HEK293 (cell line): ENCODE measurements at regions not wholly inside any gene's neighbourhood (a gene's known extent, or its start where the extent isn't known, plus 50 kb on each side); places are given as distances from the start of the nearest gene placed in this dataset.

ENCODE experiments used
- CTCF ChIA-PET: fragments of 350-600 bp; formaldehyde crosslinking; extraction: SDS; loops from one replicate; lab custom pipeline; 2021; ENCODE audit warnings: antibody characterized with exemption; lab: Yijun Ruan, JAX
- POLR2A ChIA-PET: fragments of 300-600 bp; formaldehyde crosslinking; extraction: SDS; loops from one replicate; lab custom pipeline; 2020; ENCODE audit warnings: antibody characterized with exemption, inconsistent platforms; lab: Yijun Ruan, JAX
- H3K27ac ChIP-seq: fragments of 200-500 bp; sonication (Bioruptor generic); 2 replicates; pipeline ENCODE4 v1.5.1; 2014; ENCODE audit warnings: low read depth, low read length, control low read depth, inconsistent platforms; ENCODE audit errors: extremely low read depth
- H3K36me3 ChIP-seq, 2 experiments: fragments of 200-500 bp in 1 of 2; sonication (Bioruptor generic) in 1 of 2; 1 replicate in 1 of 2; 2 replicates in 1 of 2; pipeline ENCODE4 v1.5.1; 2014 to 2017; ENCODE audit warnings: inconsistent platforms in 2 of 2, low read length in 2 of 2; ENCODE audit not compliant: control insufficient read depth in 2 of 2, insufficient read depth in 1 of 2
- H3K4me1 ChIP-seq: fragments of 200-500 bp; sonication (Bioruptor generic); 2 replicates; pipeline ENCODE4 v1.5.1; 2014; ENCODE audit warnings: mild to moderate bottlenecking, low read length, inconsistent platforms; ENCODE audit not compliant: control insufficient read depth, insufficient read depth
- H3K4me3 ChIP-seq: 2 replicates; pipeline ENCODE4 v1.5.1; 2011; ENCODE audit warnings: low read depth, mild to moderate bottlenecking, control low read depth, low read length, moderate library complexity
- H3K9me3 ChIP-seq: fragments of 200-500 bp; sonication (Bioruptor generic); 2 replicates; pipeline ENCODE4 v1.5.1; 2014; ENCODE audit warnings: low read depth, low read length, inconsistent platforms; ENCODE audit not compliant: control insufficient read depth, insufficient read depth
- BCL6B ChIP-seq: fragments of 450-650 bp; formaldehyde crosslinking; IDR thresholded peaks from 2 replicates; pipeline ENCODE4 v1.5.1; 2017; ENCODE audit warnings: missing biosample characterization, missing genetic modification characterization
- GLI2 ChIP-seq: fragments of 450-650 bp; formaldehyde crosslinking; IDR thresholded peaks from 2 replicates; pipeline ENCODE4; 2017; ENCODE audit warnings: missing biosample characterization, missing genetic modification characterization, low read depth, borderline replicate concordance
- KLF10 ChIP-seq: fragments of 450-650 bp; IDR thresholded peaks from 2 replicates; pipeline ENCODE4 v1.5.1; 2018; ENCODE audit warnings: missing biosample characterization, mild to moderate bottlenecking, missing genetic modification characterization
- SP2 ChIP-seq: fragments of 450-650 bp; formaldehyde crosslinking; IDR thresholded peaks from 2 replicates; pipeline ENCODE4 v1.5.1; 2016; ENCODE audit warnings: missing biosample characterization, missing genetic modification characterization
- YY1 ChIP-seq: fragments of 450-650 bp; formaldehyde crosslinking; IDR thresholded peaks from 2 replicates; pipeline ENCODE4 v1.5.1; 2018; ENCODE audit warnings: missing biosample characterization, missing genetic modification characterization
- ZBTB1 ChIP-seq: fragments of 450-650 bp; formaldehyde crosslinking; IDR thresholded peaks from 2 replicates; pipeline ENCODE4 v1.5.1; 2016; ENCODE audit warnings: missing biosample characterization, missing genetic modification characterization
- ZBTB20 ChIP-seq: fragments of 450-650 bp; formaldehyde crosslinking; IDR thresholded peaks from 2 replicates; pipeline ENCODE4 v1.5.1; 2016; ENCODE audit warnings: missing biosample characterization, missing genetic modification characterization
- ZBTB49 ChIP-seq: fragments of 450-650 bp; formaldehyde crosslinking; IDR thresholded peaks from 2 replicates; pipeline ENCODE4 v1.5.1; 2016; ENCODE audit warnings: missing biosample characterization, missing genetic modification characterization, low read depth
- ZFP37 ChIP-seq: fragments of 450-650 bp; formaldehyde crosslinking; IDR thresholded peaks from 2 replicates; pipeline ENCODE4 v1.5.1; 2016; ENCODE audit warnings: missing biosample characterization, missing genetic modification characterization
- ZNF121 ChIP-seq: fragments of 450-650 bp; formaldehyde crosslinking; IDR thresholded peaks from 2 replicates; pipeline ENCODE4 v1.5.1; 2016; ENCODE audit warnings: missing biosample characterization, missing genetic modification characterization
- ZNF2 ChIP-seq: fragments of 450-650 bp; formaldehyde crosslinking; IDR thresholded peaks from 2 replicates; pipeline ENCODE4 v1.5.1; 2016; ENCODE audit warnings: missing biosample characterization, missing genetic modification characterization
- ZNF292 ChIP-seq: fragments of 450-650 bp; formaldehyde crosslinking; IDR thresholded peaks from 2 replicates; pipeline ENCODE4 v1.5.1; 2016; ENCODE audit warnings: low read depth, missing biosample characterization, missing genetic modification characterization, borderline replicate concordance
- ZNF324 ChIP-seq: fragments of 450-650 bp; formaldehyde crosslinking; IDR thresholded peaks from 2 replicates; pipeline ENCODE4 v1.5.1; 2016; ENCODE audit warnings: missing biosample characterization, missing genetic modification characterization
- ZNF654 ChIP-seq: fragments of 450-650 bp; formaldehyde crosslinking; IDR thresholded peaks from 2 replicates; pipeline ENCODE4 v1.5.1; 2016; ENCODE audit warnings: low read depth, missing biosample characterization, missing genetic modification characterization
- ZXDB ChIP-seq: fragments of 450-650 bp; formaldehyde crosslinking; IDR thresholded peaks from 2 replicates; pipeline ENCODE4 v1.5.1; 2016; ENCODE audit warnings: missing biosample characterization, missing genetic modification characterization
- TF ChIP-seq, protein P1 (sequence below): fragments of 450-650 bp; formaldehyde crosslinking; IDR thresholded peaks from 2 replicates; pipeline ENCODE4 v1.5.1; 2017; ENCODE audit warnings: missing biosample characterization, missing genetic modification characterization
- TF ChIP-seq, protein P2 (sequence below): fragments of 450-650 bp; formaldehyde crosslinking; IDR thresholded peaks from 2 replicates; pipeline ENCODE4 v1.5.1; 2016; ENCODE audit warnings: missing biosample characterization, missing genetic modification characterization
- TF ChIP-seq, protein P3 (sequence below): fragments of 450-650 bp; formaldehyde crosslinking; IDR thresholded peaks from 2 replicates; pipeline ENCODE4 v1.5.1; 2016; ENCODE audit warnings: missing biosample characterization, missing genetic modification characterization
- TF ChIP-seq, protein P4 (sequence below): fragments of 450-650 bp; formaldehyde crosslinking; IDR thresholded peaks from 2 replicates; pipeline ENCODE4 v1.5.1; 2016; ENCODE audit warnings: missing biosample characterization, missing genetic modification characterization, low read depth

DNA sequence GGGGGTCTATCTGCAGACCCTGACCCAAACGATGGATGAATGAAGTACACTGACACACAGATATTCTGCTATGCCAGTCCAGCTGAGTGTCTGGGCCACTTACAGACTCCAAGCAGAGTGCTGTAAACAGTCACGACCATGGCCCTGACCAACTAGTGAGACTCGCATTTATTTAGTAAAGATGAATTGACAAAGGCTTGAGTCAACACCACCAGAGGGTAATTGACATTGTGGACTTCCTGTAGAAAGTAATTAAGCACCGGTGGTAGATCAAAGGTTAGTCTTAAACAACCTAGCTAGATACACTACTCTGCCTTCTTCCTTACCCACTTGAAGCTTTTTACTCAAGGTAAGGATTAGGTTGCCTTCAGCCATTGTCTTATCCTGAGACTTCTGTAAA, 63.4 kb upstream of the KPNA3 start:
- Histone ChIP-seq H3K4me1 (no peaks in the 10 kb centered on the region), H3K36me3 (no peaks in the 10 kb centered on the region), H3K27ac (no peak overlapping the region), H3K4me3 (no peak overlapping the region), H3K9me3 (no peaks in the 10 kb centered on the region)
- ChIA-PET CTCF (interaction anchor here (0.6 kb wide), 1 partner anchor 185 kb away, joined by 4 read pairs; no protein-coding TSS in a partner anchor), POLR2A (no interaction called here)
- no peak for TF ChIP-seq YY1 (tag by site-specific recombination)
- TF ChIP-seq, protein P1, sequence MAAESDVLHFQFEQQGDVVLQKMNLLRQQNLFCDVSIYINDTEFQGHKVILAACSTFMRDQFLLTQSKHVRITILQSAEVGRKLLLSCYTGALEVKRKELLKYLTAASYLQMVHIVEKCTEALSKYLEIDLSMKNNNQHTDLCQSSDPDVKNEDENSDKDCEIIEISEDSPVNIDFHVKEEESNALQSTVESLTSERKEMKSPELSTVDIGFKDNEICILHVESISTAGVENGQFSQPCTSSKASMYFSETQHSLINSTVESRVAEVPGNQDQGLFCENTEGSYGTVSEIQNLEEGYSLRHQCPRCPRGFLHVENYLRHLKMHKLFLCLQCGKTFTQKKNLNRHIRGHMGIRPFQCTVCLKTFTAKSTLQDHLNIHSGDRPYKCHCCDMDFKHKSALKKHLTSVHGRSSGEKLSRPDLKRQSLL (tag by site-specific recombination), result no peak
- no peak for TF ChIP-seq ZBTB49 (tag by site-specific recombination)
- TF ChIP-seq ZBTB1 (tag by site-specific recombination), result no peak
- no peak for TF ChIP-seq KLF10 (tag by site-specific recombination)
- no peak for TF ChIP-seq ZNF654 (tag by site-specific recombination)
- TF ChIP-seq, protein P2, sequence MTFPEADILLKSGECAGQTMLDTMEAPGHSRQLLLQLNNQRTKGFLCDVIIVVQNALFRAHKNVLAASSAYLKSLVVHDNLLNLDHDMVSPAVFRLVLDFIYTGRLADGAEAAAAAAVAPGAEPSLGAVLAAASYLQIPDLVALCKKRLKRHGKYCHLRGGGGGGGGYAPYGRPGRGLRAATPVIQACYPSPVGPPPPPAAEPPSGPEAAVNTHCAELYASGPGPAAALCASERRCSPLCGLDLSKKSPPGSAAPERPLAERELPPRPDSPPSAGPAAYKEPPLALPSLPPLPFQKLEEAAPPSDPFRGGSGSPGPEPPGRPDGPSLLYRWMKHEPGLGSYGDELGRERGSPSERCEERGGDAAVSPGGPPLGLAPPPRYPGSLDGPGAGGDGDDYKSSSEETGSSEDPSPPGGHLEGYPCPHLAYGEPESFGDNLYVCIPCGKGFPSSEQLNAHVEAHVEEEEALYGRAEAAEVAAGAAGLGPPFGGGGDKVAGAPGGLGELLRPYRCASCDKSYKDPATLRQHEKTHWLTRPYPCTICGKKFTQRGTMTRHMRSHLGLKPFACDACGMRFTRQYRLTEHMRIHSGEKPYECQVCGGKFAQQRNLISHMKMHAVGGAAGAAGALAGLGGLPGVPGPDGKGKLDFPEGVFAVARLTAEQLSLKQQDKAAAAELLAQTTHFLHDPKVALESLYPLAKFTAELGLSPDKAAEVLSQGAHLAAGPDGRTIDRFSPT (tag by site-specific recombination), result no peak
- TF ChIP-seq ZBTB20 (tag by site-specific recombination), result no peak
- TF ChIP-seq, protein P3, sequence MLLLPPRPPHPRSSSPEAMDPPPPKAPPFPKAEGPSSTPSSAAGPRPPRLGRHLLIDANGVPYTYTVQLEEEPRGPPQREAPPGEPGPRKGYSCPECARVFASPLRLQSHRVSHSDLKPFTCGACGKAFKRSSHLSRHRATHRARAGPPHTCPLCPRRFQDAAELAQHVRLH (tag by site-specific recombination), result no peak
- no peak for TF ChIP-seq ZXDB (tag by site-specific recombination)
- TF ChIP-seq ZNF2, result no peak
- no peak for TF ChIP-seq GLI2
- TF ChIP-seq, protein P4, sequence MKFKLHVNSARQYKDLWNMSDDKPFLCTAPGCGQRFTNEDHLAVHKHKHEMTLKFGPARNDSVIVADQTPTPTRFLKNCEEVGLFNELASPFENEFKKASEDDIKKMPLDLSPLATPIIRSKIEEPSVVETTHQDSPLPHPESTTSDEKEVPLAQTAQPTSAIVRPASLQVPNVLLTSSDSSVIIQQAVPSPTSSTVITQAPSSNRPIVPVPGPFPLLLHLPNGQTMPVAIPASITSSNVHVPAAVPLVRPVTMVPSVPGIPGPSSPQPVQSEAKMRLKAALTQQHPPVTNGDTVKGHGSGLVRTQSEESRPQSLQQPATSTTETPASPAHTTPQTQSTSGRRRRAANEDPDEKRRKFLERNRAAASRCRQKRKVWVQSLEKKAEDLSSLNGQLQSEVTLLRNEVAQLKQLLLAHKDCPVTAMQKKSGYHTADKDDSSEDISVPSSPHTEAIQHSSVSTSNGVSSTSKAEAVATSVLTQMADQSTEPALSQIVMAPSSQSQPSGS (tag by site-specific recombination), result no peak
- no peak for TF ChIP-seq ZNF292 (tag by site-specific recombination)
- TF ChIP-seq ZFP37 (tag by site-specific recombination), result no peak
- TF ChIP-seq ZNF121 (tag by site-specific recombination), result no peak
- no peak for TF ChIP-seq SP2 (tag by site-specific recombination)
- no peak for TF ChIP-seq ZNF324 (tag by site-specific recombination)
- TF ChIP-seq BCL6B, result no peak
